ENCODE measurements at regions not wholly inside any gene's neighbourhood (a gene's known extent, or its start where the extent isn't known, plus 50 kb on each side); places are given as distances from the start of the nearest gene placed in this dataset.

GRCh38 chr13:106286811-106287210, 248.7 kb downstream of the EFNB2 start:
- no peak overlapping the region for H3K9ac ChIP-seq (ENCODE audit: low read depth, low read length)

More at GRCh38 chr13:106286811-106287210, 248.7 kb downstream of the EFNB2 start:
- H3K56ac ChIP-seq (ENCODE audit: extremely low read depth, insufficient read depth, low read length): no peak overlapping the region
- no peak for TF ChIP-seq MAFK (IDR thresholded peaks at IDR 0.05; ENCODE audit: low read depth, low read length)
- H3K23ac ChIP-seq (ENCODE audit: low read depth, low read length): no peak overlapping the region
- in situ Hi-C loops (cut with MboI; ENCODE audit: low sequenced_read_pairs): no loop called here
- no peak; the same call in 1 of the 2 replicates for ATAC-seq (ENCODE audit: low read depth)
- H3K4ac ChIP-seq (ENCODE audit: low read depth, low read length): no peak overlapping the region
- no peaks in the 10 kb centered on the region; the same call in 1 of the 2 replicates for H3K9me3 ChIP-seq (ENCODE audit: control insufficient read depth, insufficient read depth, low read length)
- H3K14ac ChIP-seq (replicated peaks; ENCODE audit: low read depth, low read length): no peak overlapping the region
- H3K18ac ChIP-seq (ENCODE audit: low read depth, low read length): no peak overlapping the region
- WGBS, 2 experiments (ENCODE audit: extremely low coverage in 2 of 2, insufficient read length in 1 of 2): 100% methylated on average over 1 of the region's 3 CpGs; no CpG with 5 or more reads in 1 of the 2 experiments
- dilution Hi-C loops (cut with HindIII; ENCODE audit: low sequenced_read_pairs, unreplicated experiment): no loop called here
- H4K20me1 ChIP-seq (ENCODE audit: insufficient read depth, low read length): no peaks in the 10 kb centered on the region
- peaks cover 2% of the 10 kb centered on the region; the same call in 1 of the 2 replicates for H3K4me1 ChIP-seq (ENCODE audit: control insufficient read depth, insufficient read depth, low read length)
- no peaks in the 10 kb centered on the region for H3K27me3 ChIP-seq (ENCODE audit: control insufficient read depth, insufficient read depth, low read length)
- H2BK120ac ChIP-seq (ENCODE audit: low read depth, low read length): no peak overlapping the region
- no TSS peak for BruUV-seq (replicated peaks)
- no peak overlapping the region for H2BK15ac ChIP-seq (ENCODE audit: low read depth, low read length)
- H4K91ac ChIP-seq (ENCODE audit: insufficient read depth, low read depth, low read length): no peak overlapping the region
- H2BK20ac ChIP-seq (ENCODE audit: low read depth, low read length): no peak overlapping the region
- no peaks in the 10 kb centered on the region for H3K36me3 ChIP-seq (ENCODE audit: control insufficient read depth, insufficient read depth, low read length)
- POLR2A ChIA-PET (ENCODE audit: unreplicated experiment): no interaction called here
- no peak overlapping the region for H2AFZ ChIP-seq (replicated peaks; ENCODE audit: low read length, poor library complexity)
- H2BK5ac ChIP-seq (ENCODE audit: low read depth, low read length, poor library complexity, severe bottlenecking): no peak overlapping the region
- no peak overlapping the region for H4K5ac ChIP-seq (ENCODE audit: low read depth, low read length)
- DNase-seq: no peak
- no peak overlapping the region for H4K8ac ChIP-seq (ENCODE audit: low read depth in 2 of 2, low read length in 2 of 2)
- intact Hi-C loops (cut with micrococcal nuclease): no loop called here
- CTCF ChIA-PET: interaction anchor here (1.0 kb wide), 1 partner anchor 8 kb away, joined by 3 read pairs; no protein-coding TSS in a partner anchor
- no peak overlapping the region for H3K4me3 ChIP-seq (ENCODE audit: insufficient read depth, low read depth, low read length)
- no peak overlapping the region for H3K27ac ChIP-seq (ENCODE audit: insufficient read depth, low read length)
- H2AK5ac ChIP-seq (ENCODE audit: low read depth, low read length): no peak overlapping the region
- H3K4me2 ChIP-seq (ENCODE audit: low read depth, low read length): no peak overlapping the region
- H3K79me1 ChIP-seq (ENCODE audit: low read depth in 1 of 2, low read length in 2 of 2): no peaks in the 10 kb centered on the region
- no peaks in the 10 kb centered on the region for H3K9me1 ChIP-seq (ENCODE audit: insufficient read depth, low read length)
- no peak overlapping the region for H2AK9ac ChIP-seq (replicated peaks; ENCODE audit: low read depth, low read length, poor library complexity)

Measured in IMR-90 (cell line).